GM12878 (cell line): ENCODE measurements at regions not wholly inside any gene's neighbourhood (a gene's known extent, or its start where the extent isn't known, plus 50 kb on each side); places are given as distances from the start of the nearest gene placed in this dataset.

ENCODE experiments used
- ATAC-seq: fragments of 200-7000 bp; cut with Tn5 transposase; 3 replicates; pipeline ENCODE4 v1.9.1; 2020; ENCODE audit warnings: mild to moderate bottlenecking, moderate library complexity
- BruUV-seq: library from RNA; stranded (reverse); fragments of 400-500 nt; replicated peaks from 2 replicates; lab custom pipeline; 2021; lab: Mats Ljungman, UMichigan
- CTCF ChIA-PET: fragments of 300-600 bp; sonication (Branson Sonifier 250); formaldehyde crosslinking; extraction: SDS; loops from one replicate; lab custom pipeline; 2021; ENCODE audit warnings: inconsistent platforms; lab: Yijun Ruan, JAX
- POLR2A ChIA-PET: fragments of 350-600 bp; formaldehyde crosslinking; extraction: SDS; loops from one replicate; lab custom pipeline; 2021; ENCODE audit warnings: inconsistent platforms; lab: Charles Lee
- RAD21 ChIA-PET: fragments of 300-600 bp; sonication (Branson Sonifier 250); formaldehyde crosslinking; loops from one replicate; lab custom pipeline; 2023; ENCODE audit warnings: antibody characterized with exemption; ENCODE audit not compliant: unreplicated experiment; lab: Charles Lee
- SMC1A ChIA-PET: fragments of 300-600 bp; sonication (Branson Sonifier 250); formaldehyde crosslinking; loops from one replicate; lab custom pipeline; 2023; ENCODE audit not compliant: unreplicated experiment, uncharacterized antibody; lab: Charles Lee
- DNase-seq: peaks from one replicate; pipeline ENCODE4 v3.0.0-alpha.2; 2011; ENCODE audit warnings: low read depth, low spot score
- FAIRE-seq: peaks from 3 replicates; lab custom pipeline; 2011; peaks lifted over from hg19 to GRCh38; lab: Jason Lieb, UNC
- H2AFZ ChIP-seq: 2 replicates; pipeline ENCODE4 v1.6.0; 2011; ENCODE audit warnings: low read depth, low read length, control low read depth; ENCODE audit not compliant: control insufficient read depth
- H3K27ac ChIP-seq: 2 replicates; pipeline ENCODE4 v1.5.1; 2011; ENCODE audit warnings: control low read depth; ENCODE audit not compliant: control insufficient read depth, insufficient read depth
- H3K27me3 ChIP-seq, 2 experiments: replicated peaks in 1 of 2; 2 replicates each; pipeline versions ENCODE4 v1.6.0 to v1.6.1; 2011; ENCODE audit warnings: low read length in 1 of 2; ENCODE audit not compliant: control insufficient read depth in 2 of 2, insufficient read depth in 2 of 2
- H3K36me3 ChIP-seq, 2 experiments: 2 replicates each; pipeline ENCODE4 v1.5.1; 2011; ENCODE audit warnings: low read length in 1 of 2; ENCODE audit not compliant: control insufficient read depth in 2 of 2, insufficient read depth in 2 of 2
- H3K4me1 ChIP-seq: 2 replicates; pipeline ENCODE4 v1.6.1; 2011; ENCODE audit warnings: mild to moderate bottlenecking, low read length, moderate library complexity, mixed read lengths; ENCODE audit not compliant: control insufficient read depth, insufficient read depth
- H3K4me2 ChIP-seq: 2 replicates; pipeline ENCODE4 v1.6.0; 2011; ENCODE audit warnings: control low read depth; ENCODE audit not compliant: control insufficient read depth, insufficient read depth
- H3K4me3 ChIP-seq: fragments of 200-600 bp; sonication (generic); 2 replicates; pipeline ENCODE4 v1.5.1; 2016
- H3K79me2 ChIP-seq: 2 replicates; pipeline ENCODE4 v1.6.0; 2011; ENCODE audit warnings: low read length; ENCODE audit not compliant: control insufficient read depth, insufficient read depth
- H3K9ac ChIP-seq: 2 replicates; pipeline ENCODE4 v1.8.0; 2011; ENCODE audit warnings: low read length, control low read depth, mixed read lengths; ENCODE audit not compliant: control insufficient read depth, insufficient read depth
- H3K9me3 ChIP-seq: replicated peaks from 3 replicates; pipeline ENCODE4 v1.5.1; 2011; ENCODE audit warnings: mild to moderate bottlenecking, low read length; ENCODE audit not compliant: control insufficient read depth, insufficient read depth
- H4K20me1 ChIP-seq: 2 replicates; pipeline ENCODE4 v1.6.0; 2011; ENCODE audit not compliant: control insufficient read depth, insufficient read depth
- BMI1 ChIP-seq: fragments of 450-650 bp; IDR thresholded peaks from 2 replicates; pipeline ENCODE4 v1.6.1; 2016; ENCODE audit warnings: mild to moderate bottlenecking, moderate library complexity, borderline replicate concordance
- CHD2 ChIP-seq: IDR thresholded peaks from 2 replicates; pipeline ENCODE4 v1.6.1; 2011; ENCODE audit warnings: low read depth, low read length, improper control_type of control experiment, borderline replicate concordance
- ELK1 ChIP-seq: IDR thresholded peaks from 2 replicates; pipeline ENCODE4 v1.6.1; 2012; ENCODE audit warnings: low read depth, low read length, improper control_type of control experiment
- HCFC1 ChIP-seq: fragments of 150-350 bp; IDR thresholded peaks from 2 replicates; pipeline ENCODE4 v1.6.1; 2014; ENCODE audit warnings: low read length
- HSF1 ChIP-seq: fragments of 150-350 bp; IDR thresholded peaks from 2 replicates; pipeline ENCODE4 v1.6.1; 2014; ENCODE audit warnings: mild to moderate bottlenecking, low read depth, low read length
- IKZF2 ChIP-seq, 2 experiments: fragments of 450-650 bp; IDR thresholded peaks; 2 replicates each; pipeline ENCODE4 v1.6.1; 2017; ENCODE audit warnings: mild to moderate bottlenecking in 2 of 2, moderate library complexity in 2 of 2
- KDM1A ChIP-seq: fragments of 200-600 bp; sonication (generic); IDR thresholded peaks from 2 replicates; pipeline ENCODE4 v1.6.1; 2016; ENCODE audit warnings: borderline replicate concordance
- LARP7 ChIP-seq: fragments of 450-650 bp; IDR thresholded peaks from 2 replicates; pipeline ENCODE4 v1.6.1; 2017; ENCODE audit warnings: mild to moderate bottlenecking
- NFXL1 ChIP-seq: fragments of 450-650 bp; IDR thresholded peaks from 2 replicates; pipeline ENCODE4 v1.6.1; 2017; ENCODE audit warnings: antibody characterized with exemption, mild to moderate bottlenecking, borderline replicate concordance
- NR2C1 ChIP-seq: fragments of 450-650 bp; IDR thresholded peaks from 2 replicates; pipeline ENCODE4 v1.6.1; 2017; ENCODE audit warnings: antibody characterized with exemption, mild to moderate bottlenecking, moderate library complexity
- PML ChIP-seq: IDR thresholded peaks from 2 replicates; pipeline ENCODE4 v1.6.1; 2012; ENCODE audit warnings: low read length, inconsistent platforms
- POU2F2 ChIP-seq: IDR thresholded peaks from 3 replicates; pipeline ENCODE4 v1.6.1; 2011; ENCODE audit warnings: low read depth, mild to moderate bottlenecking, low read length, borderline replicate concordance
- RAD21 ChIP-seq: IDR thresholded peaks from 2 replicates; pipeline ENCODE4 v1.6.1; 2011; ENCODE audit warnings: mild to moderate bottlenecking, low read depth, low read length, moderate library complexity; ENCODE audit not compliant: insufficient read depth
- RELB ChIP-seq: fragments of 450-650 bp; IDR thresholded peaks from 2 replicates; pipeline ENCODE4 v1.6.1; 2017; ENCODE audit warnings: low read depth, mild to moderate bottlenecking, moderate library complexity
- SMARCA5 ChIP-seq: fragments of 450-650 bp; IDR thresholded peaks from 2 replicates; pipeline ENCODE4 v1.6.1; 2017; ENCODE audit warnings: mild to moderate bottlenecking
- TCF7 ChIP-seq: IDR thresholded peaks from 2 replicates; pipeline ENCODE4 v1.6.1; 2014; ENCODE audit warnings: antibody characterized with exemption, borderline replicate concordance
- ZBED1 ChIP-seq: IDR thresholded peaks from 2 replicates; pipeline ENCODE4 v1.6.1; 2016; ENCODE audit warnings: borderline replicate concordance
- WGBS: methylation state at CpG from one replicate; pipeline ENCODE4 v1.1.6; 2016; ENCODE audit warnings: low lambda C conversion rate; ENCODE audit not compliant: insufficient replicate concordance, insufficient coverage; ENCODE audit errors: missing lambda C conversion rate; 5-methylcytosine and 5-hydroxymethylcytosine counted together
- in situ Hi-C: fragments of 300-500 bp; cut with MboI; formaldehyde crosslinking; loops from 9 replicates; pipeline ENCODE4 v1.14.3; 2018; ENCODE audit warnings: mixed read lengths
- intact Hi-C: fragments of 100-400 bp; cut with micrococcal nuclease; formaldehyde crosslinking; loops from one replicate; pipeline ENCODE4 v1.14.2; 2022; ENCODE audit not compliant: unreplicated experiment

- CTCF ChIA-PET: no interaction called here
- Histone ChIP-seq H3K4me3 (no peak overlapping the region), H3K4me2 (no peak overlapping the region), H3K9me3 (no peaks in the 10 kb centered on the region), H3K27ac (no peak overlapping the region), H3K36me3 (no peaks in the 10 kb centered on the region), H3K27me3 (no peaks in the 10 kb centered on the region), H3K9ac (no peak overlapping the region), H4K20me1 (no peaks in the 10 kb centered on the region), H3K79me2 (no peaks in the 10 kb centered on the region), H3K4me1 (no peaks in the 10 kb centered on the region), H2AFZ (no peak overlapping the region)
- RAD21 ChIA-PET: no interaction called here
- in situ Hi-C loops (no loop called here), intact Hi-C loops (no loop called here)
- POLR2A ChIA-PET: no interaction called here
- FAIRE-seq (no peak), DNase-seq (no peak), ATAC-seq (no peak; the same call in 2 of the 3 replicates)
- 31% methylated on average over 1 of the region's 1 CpG for WGBS
- BruUV-seq: no TSS peak
- SMC1A ChIA-PET: interaction anchor here (1.0 kb wide), 1 partner anchor 18 kb away, joined by 3 read pairs; no protein-coding TSS in a partner anchor
- TF ChIP-seq TCF7 (no peak), KDM1A (no peak), RELB (no peak), NFXL1 (no peak)
Measured at GRCh38 chr2:142502402-142502801, 371.6 kb upstream of the LRP1B start.

- intact Hi-C loops: no loop called here
- no peak for FAIRE-seq
- no peaks in the 10 kb centered on the region for H3K4me1 ChIP-seq
- H3K27ac ChIP-seq: no peak overlapping the region
- RAD21 ChIA-PET: no interaction called here
- no peaks in the 10 kb centered on the region; the same call in 2 of the 3 replicates for H3K9me3 ChIP-seq
- 31% methylated on average over 2 of the region's 2 CpGs for WGBS
- no peaks in the 10 kb centered on the region for H4K20me1 ChIP-seq
- in situ Hi-C loops: no loop called here
- H3K79me2 ChIP-seq: no peaks in the 10 kb centered on the region
- DNase-seq: no peak
- CTCF ChIA-PET: no interaction called here
- no peak overlapping the region for H3K4me2 ChIP-seq
- BruUV-seq: no TSS peak
- SMC1A ChIA-PET: no interaction called here
- H3K27me3 ChIP-seq: no peaks in the 10 kb centered on the region
- POLR2A ChIA-PET: no interaction called here
- H3K36me3 ChIP-seq: no peaks in the 10 kb centered on the region
- no peak overlapping the region for H2AFZ ChIP-seq
- H3K4me3 ChIP-seq: no peak overlapping the region
- H3K9ac ChIP-seq: no peak overlapping the region
- no peak for ATAC-seq
- TF ChIP-seq RAD21 (no peak), PML (no peak), ZBED1 (no peak), SMARCA5 (no peak), LARP7 (no peak), NR2C1 (no peak), POU2F2 (no peak), HSF1 (no peak), IKZF2 (IDR thresholded peaks at IDR 0.05) (no peak), HCFC1 (no peak), BMI1 (no peak), ELK1 (no peak), CHD2 (no peak)
Measured at GRCh38 chr2:142495141-142495540, 364.3 kb upstream of the LRP1B start.
